ENCODE measurements at regions not wholly inside any gene's neighbourhood (a gene's known extent, or its start where the extent isn't known, plus 50 kb on each side); places are given as distances from the start of the nearest gene placed in this dataset.

DNA sequence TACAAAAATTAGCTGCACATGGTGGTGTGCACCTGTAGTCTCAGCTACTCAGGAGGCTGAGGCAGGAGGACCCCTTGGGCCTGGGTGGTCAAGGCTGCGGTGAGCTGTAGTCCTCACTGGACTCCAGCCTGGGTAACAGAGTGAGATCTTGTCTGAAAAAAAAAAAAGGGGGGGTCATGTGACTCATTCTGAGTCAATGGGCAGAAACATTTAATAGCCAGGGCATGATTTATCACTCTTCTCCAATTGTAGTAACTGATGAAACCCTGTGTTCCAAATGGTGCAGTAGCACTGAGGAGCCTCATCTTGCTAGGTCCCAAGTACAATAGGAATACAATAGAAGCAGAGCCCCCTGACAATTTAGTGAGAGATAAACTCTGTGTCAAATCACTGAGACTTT is 78.9 kb upstream of the CCDC68 start:
- DNase-seq, result no peak

DNA sequence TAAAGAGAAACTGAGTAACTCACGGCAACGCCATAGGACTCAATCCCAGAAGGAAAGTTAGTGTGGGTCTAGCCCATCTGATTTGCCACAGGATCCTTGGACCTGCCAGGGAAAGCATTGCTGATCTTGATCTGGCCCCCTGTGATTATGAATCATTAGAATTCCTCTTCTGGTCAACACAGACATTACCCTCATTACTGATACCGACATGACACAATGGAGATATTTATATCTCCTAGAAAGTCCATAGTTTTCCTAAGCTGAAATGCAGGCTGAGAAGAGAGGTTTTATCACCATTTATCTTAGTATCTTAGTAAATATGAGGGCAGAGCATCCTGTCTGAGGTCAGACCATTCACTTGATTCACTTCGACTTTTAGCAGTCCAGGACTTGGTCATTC is 75.5 kb upstream of the CCDC68 start:
- no peak for DNase-seq

DNA sequence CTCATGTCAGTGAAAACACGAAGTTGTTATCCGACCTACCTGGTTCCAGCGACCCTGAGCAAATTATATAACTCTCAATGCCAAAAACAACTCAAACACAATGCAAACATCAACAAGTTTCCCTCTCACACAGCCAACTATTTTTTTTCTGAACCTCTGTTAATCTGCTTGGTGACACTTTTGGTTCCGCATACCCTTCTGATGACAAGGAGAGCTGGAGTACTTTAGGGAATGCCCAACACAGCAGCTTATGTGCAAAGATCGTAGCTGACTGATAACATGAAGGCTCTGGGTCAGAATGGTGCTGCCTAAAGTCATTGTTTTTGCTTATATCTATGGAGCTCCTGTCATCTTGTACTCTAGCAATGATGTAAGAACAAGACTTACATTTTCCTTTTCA is 72.7 kb upstream of the CCDC68 start:
- DNase-seq, result no peak

DNA sequence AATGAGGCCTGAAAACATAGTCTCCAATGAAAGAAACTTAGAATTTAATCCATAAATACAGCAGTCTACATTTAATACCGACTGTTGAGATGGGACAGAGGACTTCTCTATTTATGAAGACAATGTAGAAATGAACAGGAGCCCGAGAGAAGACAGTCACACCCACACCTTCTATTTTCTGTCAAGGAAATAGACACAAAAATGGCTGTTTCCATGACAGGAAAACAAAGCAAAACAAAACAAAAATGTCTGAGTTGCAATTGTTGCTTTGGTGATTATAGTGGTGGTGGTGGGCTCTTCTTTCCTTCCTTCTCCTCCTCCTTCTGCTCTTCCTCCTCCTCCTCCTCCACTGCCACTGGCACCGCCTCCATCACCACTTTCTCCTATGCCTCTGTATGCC is 72.3 kb upstream of the CCDC68 start:
- no peak for DNase-seq

DNA sequence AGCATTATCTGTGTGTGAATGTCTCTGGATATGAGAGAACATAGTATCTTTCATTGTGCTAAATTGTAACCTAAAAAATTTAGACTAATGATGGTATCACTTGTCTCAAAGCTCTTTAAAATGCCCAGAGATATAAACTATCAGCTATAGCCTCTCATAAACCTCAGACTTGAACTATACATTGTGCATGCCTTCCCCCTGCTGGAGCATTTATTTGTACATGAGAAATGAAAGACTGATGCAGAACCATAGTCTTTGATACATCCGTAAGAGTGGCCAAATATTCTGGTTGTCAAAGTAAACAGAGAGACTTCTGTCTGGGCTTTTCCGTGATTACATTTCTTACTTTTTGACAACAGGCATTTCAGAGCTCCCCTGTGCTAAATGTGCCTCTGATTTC is 71.9 kb upstream of the CCDC68 start:
- no peak for DNase-seq

DNA sequence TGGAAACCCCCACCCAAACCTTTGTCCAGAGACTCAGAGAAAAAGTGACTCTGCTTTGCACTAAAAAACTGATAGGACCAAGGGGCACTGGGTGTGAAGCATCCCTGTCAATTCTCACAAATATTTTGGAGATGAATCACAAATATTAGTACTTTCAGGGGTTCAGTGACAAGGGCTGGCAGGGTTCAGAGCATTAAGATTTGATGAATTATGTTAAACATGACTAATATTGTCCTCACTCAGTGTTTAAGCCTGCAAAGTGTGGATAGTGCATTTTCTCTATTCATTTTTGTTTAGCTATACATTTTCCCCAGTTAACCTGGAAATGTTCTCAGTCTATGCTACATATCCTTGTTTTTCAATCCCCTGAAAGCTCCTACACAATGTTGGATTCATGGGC is 65.3 kb upstream of the CCDC68 start:
- no peak for DNase-seq

DNA sequence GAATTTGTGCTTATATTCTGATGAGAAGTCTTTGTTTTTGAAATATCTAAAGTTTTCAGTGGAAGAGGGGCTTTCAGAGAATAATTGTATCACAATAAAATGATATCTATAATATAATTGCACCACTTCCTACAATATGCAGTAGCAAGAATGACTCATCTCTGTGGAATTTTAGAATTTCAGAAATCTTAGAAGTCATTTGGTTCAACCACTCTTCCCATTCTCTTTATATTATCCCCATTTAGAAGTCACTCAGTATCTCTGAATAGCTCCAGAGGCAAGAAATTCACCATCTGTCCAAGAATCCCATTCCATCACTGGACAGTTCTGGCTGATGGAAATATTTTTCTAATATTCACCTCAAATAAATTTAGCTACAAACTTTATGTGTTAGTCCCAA is 59.3 kb upstream of the CCDC68 start:
- DNase-seq, result no peak

DNA sequence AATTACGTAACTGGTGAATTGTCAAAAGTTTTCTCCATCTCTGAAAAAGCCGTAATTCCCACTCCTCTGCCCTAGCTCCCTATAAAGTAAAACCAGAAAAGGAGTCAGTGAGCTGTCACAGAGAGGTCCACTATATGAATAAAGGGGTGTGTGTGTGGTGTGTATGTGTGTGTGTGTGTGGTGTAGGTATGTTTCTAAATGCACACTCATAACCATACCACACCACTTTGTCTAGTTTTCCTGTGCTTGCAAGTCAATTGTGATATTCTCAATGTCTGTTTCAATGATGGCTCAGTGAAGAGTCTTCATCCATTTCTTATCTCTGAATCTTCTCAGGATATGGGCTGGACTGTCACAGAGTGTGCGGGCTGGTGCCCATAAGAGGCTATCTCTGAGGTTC is 54.8 kb upstream of the CCDC68 start:
- DNase-seq, result no peak

DNA sequence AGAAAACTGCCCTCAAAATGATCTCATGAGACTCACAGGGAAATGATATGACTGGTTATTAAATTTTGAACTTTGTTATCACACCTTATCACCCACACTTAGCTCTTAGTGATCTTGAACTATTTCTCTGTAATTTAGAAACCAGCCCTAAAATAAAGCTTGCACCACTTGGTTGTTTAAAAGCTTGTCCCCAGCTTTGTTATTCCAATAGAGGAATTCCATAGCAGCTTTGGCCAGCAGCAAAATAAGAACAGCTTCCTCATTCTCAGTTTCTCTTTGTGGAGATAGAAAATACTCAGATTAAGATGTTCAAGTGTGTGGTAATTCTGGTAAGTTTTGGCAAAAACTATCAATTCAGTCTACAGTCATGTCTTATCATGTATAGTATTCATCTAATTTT is 54.4 kb upstream of the CCDC68 start:
- no peak for DNase-seq

DNA sequence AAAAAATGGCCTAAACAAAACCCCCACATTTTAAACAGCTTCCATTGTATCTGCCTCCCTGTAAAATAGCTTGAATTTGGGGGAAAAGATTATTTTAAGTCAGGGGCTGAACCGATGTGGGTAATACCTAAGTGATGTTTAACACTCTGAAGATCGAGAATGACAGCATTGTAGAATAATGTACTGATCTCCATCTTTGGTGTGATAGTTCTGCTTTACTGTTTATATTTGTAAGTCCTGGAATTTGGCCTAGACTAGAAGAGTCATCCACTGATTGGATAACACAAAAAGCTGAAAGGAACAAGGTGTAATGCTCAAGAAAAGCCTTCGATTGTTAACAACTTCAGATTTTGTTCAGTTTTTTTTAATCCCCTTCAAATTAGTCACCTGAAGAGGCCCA is 53.8 kb upstream of the CCDC68 start:
- no peak for DNase-seq

DNA sequence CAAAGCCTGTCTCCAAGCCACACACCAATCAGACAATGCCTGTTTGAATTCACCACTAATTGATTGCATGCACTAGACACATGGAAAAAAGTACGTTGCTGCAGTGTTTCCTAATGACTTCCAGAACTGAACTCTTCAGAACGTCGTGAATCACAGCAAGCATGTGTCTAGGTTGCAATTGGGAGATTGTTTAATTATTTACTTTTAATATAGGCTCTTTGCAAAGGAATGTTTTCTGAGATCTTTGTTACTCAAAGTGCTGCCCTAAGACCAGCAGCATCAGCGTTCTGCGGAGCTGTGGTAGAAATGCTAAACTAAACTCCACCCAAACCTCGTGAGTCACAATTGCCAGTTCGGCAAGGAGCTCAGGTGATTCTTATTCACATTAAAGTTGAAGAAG is 52.7 kb upstream of the CCDC68 start:
- DNase-seq, result no peak

All from NCI-H1105 (cell line).